H9 (cell line): ENCODE measurements at regions not wholly inside any gene's neighbourhood (a gene's known extent, or its start where the extent isn't known, plus 50 kb on each side); places are given as distances from the start of the nearest gene placed in this dataset.

ENCODE experiments used
- DNase-seq: peaks from one replicate; pipeline ENCODE4 v3.0.0-alpha.2; 2017
- H2AFZ ChIP-seq: one replicate; pipeline ENCODE4 v1.6.1; 2013; ENCODE audit warnings: mild to moderate bottlenecking, low read length, control low read depth, moderate library complexity
- H2AK5ac ChIP-seq: 2 replicates; pipeline ENCODE4 v1.6.1; 2013; ENCODE audit warnings: low read length, control low read depth, mixed read lengths; ENCODE audit not compliant: insufficient read length
- H2BK120ac ChIP-seq: one replicate; pipeline ENCODE4 v1.6.1; 2013; ENCODE audit warnings: low read depth, mild to moderate bottlenecking, low read length, control low read depth, inconsistent platforms; ENCODE audit not compliant: poor library complexity, severe bottlenecking
- H2BK12ac ChIP-seq: 2 replicates; pipeline ENCODE4 v1.6.1; 2013; ENCODE audit warnings: low read length, control low read depth, mixed read lengths, low read depth; ENCODE audit not compliant: insufficient read length
- H2BK15ac ChIP-seq: 2 replicates; pipeline ENCODE4 v1.6.1; 2013; ENCODE audit warnings: low read depth, low read length, control low read depth
- H2BK20ac ChIP-seq: one replicate; pipeline ENCODE4 v1.6.1; 2013; ENCODE audit warnings: low read depth, mild to moderate bottlenecking, low read length, control low read depth, inconsistent platforms; ENCODE audit not compliant: poor library complexity, severe bottlenecking
- H2BK5ac ChIP-seq: 2 replicates; pipeline ENCODE4 v1.6.1; 2013; ENCODE audit warnings: low read length, control low read depth, mixed read lengths; ENCODE audit not compliant: insufficient read length
- H3K14ac ChIP-seq: 2 replicates; pipeline ENCODE4 v1.6.1; 2013; ENCODE audit warnings: low read length, control low read depth; ENCODE audit not compliant: insufficient read depth
- H3K18ac ChIP-seq: 2 replicates; pipeline ENCODE4 v1.6.1; 2013; ENCODE audit warnings: low read depth, mild to moderate bottlenecking, mixed read lengths, low read length, control low read depth; ENCODE audit not compliant: insufficient read length
- H3K23ac ChIP-seq: 2 replicates; pipeline ENCODE4 v1.6.1; 2013; ENCODE audit warnings: low read length, control low read depth, mixed read lengths, low read depth; ENCODE audit not compliant: insufficient read length
- H3K23me2 ChIP-seq: 2 replicates; pipeline ENCODE4 v1.6.1; 2013; ENCODE audit warnings: low read depth, mild to moderate bottlenecking, mixed read lengths, low read length, control low read depth; ENCODE audit not compliant: insufficient read length, poor library complexity, severe bottlenecking
- H3K27ac ChIP-seq: 2 replicates; pipeline ENCODE4 v1.5.1; 2013; ENCODE audit warnings: low read length, control low read depth, mixed read lengths, low read depth; ENCODE audit not compliant: insufficient read length
- H3K27me3 ChIP-seq: 2 replicates; pipeline ENCODE4 v1.6.1; 2013; ENCODE audit warnings: low read length, control low read depth, inconsistent platforms; ENCODE audit not compliant: insufficient read depth
- H3K4ac ChIP-seq: 2 replicates; pipeline ENCODE4 v1.6.1; 2013; ENCODE audit warnings: low read depth, mild to moderate bottlenecking, control low read depth, inconsistent platforms, low read length, moderate library complexity
- H3K4me1 ChIP-seq: 2 replicates; pipeline ENCODE4 v1.6.1; 2013; ENCODE audit warnings: low read length, control low read depth, inconsistent platforms; ENCODE audit not compliant: insufficient read depth
- H3K4me2 ChIP-seq: 2 replicates; pipeline ENCODE4 v1.6.1; 2013; ENCODE audit warnings: low read length, control low read depth, mixed read lengths; ENCODE audit not compliant: insufficient read length, insufficient read depth
- H3K56ac ChIP-seq: 2 replicates; pipeline ENCODE4 v1.6.1; 2013; ENCODE audit warnings: low read depth, mild to moderate bottlenecking, mixed read lengths, low read length, control low read depth; ENCODE audit not compliant: insufficient read length
- H3K79me1 ChIP-seq: 2 replicates; pipeline ENCODE4 v1.6.1; 2013; ENCODE audit warnings: low read depth, mild to moderate bottlenecking, moderate library complexity, low read length, control low read depth, inconsistent platforms; ENCODE audit not compliant: insufficient read depth, poor library complexity, severe bottlenecking
- H3K79me2 ChIP-seq: 2 replicates; pipeline ENCODE4 v1.6.1; 2013; ENCODE audit warnings: low read length, control low read depth, inconsistent platforms; ENCODE audit not compliant: insufficient read depth
- H3K9ac ChIP-seq: 2 replicates; pipeline ENCODE4 v1.6.1; 2013; ENCODE audit warnings: low read length, control low read depth, mixed read lengths; ENCODE audit not compliant: insufficient read length; ENCODE audit errors: extremely low read depth
- H3K9me3 ChIP-seq: one replicate; pipeline ENCODE4 v1.6.1; 2013; ENCODE audit warnings: low read depth, low read length, inconsistent platforms; ENCODE audit not compliant: control insufficient read depth
- H3T11ph ChIP-seq: one replicate; pipeline ENCODE4 v1.6.1; 2013; ENCODE audit warnings: mild to moderate bottlenecking, low read length, control low read depth, inconsistent platforms
- H4K20me1 ChIP-seq: one replicate; pipeline ENCODE4 v1.6.1; 2013; ENCODE audit not compliant: control insufficient read depth, insufficient read length, insufficient read depth
- H4K5ac ChIP-seq: 2 replicates; pipeline ENCODE4 v1.6.1; 2013; ENCODE audit warnings: low read depth, mild to moderate bottlenecking, mixed read lengths, low read length, control low read depth; ENCODE audit not compliant: insufficient read length
- H4K8ac ChIP-seq: replicated peaks from 2 replicates; pipeline ENCODE4 v1.6.1; 2013; ENCODE audit warnings: low read length, control low read depth, mixed read lengths, low read depth; ENCODE audit not compliant: insufficient read length
- H4K91ac ChIP-seq: 2 replicates; pipeline ENCODE4 v1.6.1; 2013; ENCODE audit warnings: low read depth, mild to moderate bottlenecking, moderate library complexity, mixed read lengths, low read length, control low read depth; ENCODE audit not compliant: insufficient read length
- H3K27ac Mint-ChIP-seq, 3 experiments: 2 replicates in 2 of 3; 3 replicates in 1 of 3; pipeline ENCODE4 v1.8.0; 2020 to 2021; ENCODE audit warnings: mixed read lengths in 3 of 3, mild to moderate bottlenecking in 1 of 3, moderate library complexity in 1 of 3
- H3K27me3 Mint-ChIP-seq: 2 replicates; pipeline ENCODE4 v1.8.0; 2021; ENCODE audit warnings: low read depth, mild to moderate bottlenecking, moderate library complexity, mixed read lengths
- H3K36me3 Mint-ChIP-seq, 3 experiments: 2 replicates in 2 of 3; 3 replicates in 1 of 3; pipeline ENCODE4 v1.8.0; 2020 to 2021; ENCODE audit warnings: low read depth in 3 of 3, mixed read lengths in 3 of 3; ENCODE audit not compliant: insufficient read depth in 1 of 3
- H3K4me1 Mint-ChIP-seq, 2 experiments: 2 replicates each; pipeline ENCODE4 v1.8.0; 2020; ENCODE audit warnings: mixed read lengths in 2 of 2
- H3K4me3 Mint-ChIP-seq, 2 experiments: 2 replicates in 1 of 2; 3 replicates in 1 of 2; pipeline ENCODE4 v1.8.0; 2020 to 2021; ENCODE audit warnings: mild to moderate bottlenecking in 2 of 2, mixed read lengths in 2 of 2, moderate library complexity in 1 of 2
- H3K9me3 Mint-ChIP-seq, 2 experiments: 2 replicates in 1 of 2; 3 replicates in 1 of 2; pipeline ENCODE4 v1.8.0; 2020; ENCODE audit warnings: mild to moderate bottlenecking in 2 of 2, mixed read lengths in 2 of 2, moderate library complexity in 1 of 2
- WGBS: extraction: QIAGEN DNeasy Blood & Tissue Kit; methylation state at CpG from one replicate; pipeline ENCODE4 v1.1.7; 2013; ENCODE audit warnings: missing lambda C conversion rate, low lambda C conversion rate, mixed read lengths; ENCODE audit not compliant: insufficient read length; ENCODE audit errors: extremely low coverage; 5-methylcytosine and 5-hydroxymethylcytosine counted together
- TF ChIP-seq, protein P1 (sequence below): fragments of 200-600 bp; sonication (generic); conservative IDR thresholded peaks from 3 replicates; pipeline ENCODE4 v1.8.0; 2021; ENCODE audit warnings: antibody characterized with exemption, mild to moderate bottlenecking

DNA sequence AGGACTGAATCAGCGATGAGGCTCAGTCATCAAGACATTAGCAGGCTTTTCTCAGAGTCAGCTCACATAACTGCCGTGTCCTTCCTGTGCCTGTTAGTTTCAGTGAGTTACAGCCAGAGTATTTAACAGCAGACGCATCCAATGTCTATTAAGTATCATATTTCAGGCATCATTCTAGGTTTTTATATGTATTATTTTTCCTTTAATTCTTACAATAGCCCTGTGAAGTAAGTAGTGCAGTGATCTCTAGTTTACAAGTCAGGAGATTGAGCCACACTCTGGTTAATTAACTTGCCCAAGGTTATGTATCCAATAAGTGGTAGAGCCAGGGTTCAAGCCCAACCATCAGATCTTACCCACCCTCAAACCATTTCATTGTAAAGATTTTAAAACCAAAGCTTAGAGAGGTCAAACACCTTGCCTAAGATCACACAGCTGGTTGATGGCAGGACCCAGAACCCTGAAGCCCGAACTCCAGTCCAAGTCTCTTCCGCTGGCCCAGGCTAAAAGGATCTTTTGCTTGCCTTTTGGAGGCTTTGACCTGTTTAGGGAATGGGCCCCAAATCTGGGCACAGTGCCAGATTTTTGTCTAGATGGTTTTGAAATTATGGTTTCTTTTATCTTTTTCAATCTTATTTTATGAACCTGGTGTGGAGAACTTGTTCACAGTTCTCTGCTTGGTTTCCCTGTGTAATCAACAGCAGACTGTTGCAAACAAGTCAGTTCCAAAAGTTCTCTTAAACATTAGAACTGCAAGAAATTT lies 261.2 kb upstream of the CLINT1 start:
- Histone ChIP-seq H4K91ac (no peak overlapping the region), H3T11ph (no peak overlapping the region), H2BK12ac (no peak overlapping the region), H3K23me2 (no peaks in the 10 kb centered on the region), H3K4me1 (peaks cover under 1% of the 10 kb centered on the region; the same call in 1 of the 2 replicates), H3K4me2 (no peak overlapping the region), H2BK120ac (no peak overlapping the region), H2AFZ (no peak overlapping the region), H2BK15ac (no peak overlapping the region), H2BK5ac (no peak overlapping the region), H2BK20ac (no peak overlapping the region), H3K27ac (no peak overlapping the region), H2AK5ac (no peak overlapping the region), H3K79me2 (no peaks in the 10 kb centered on the region), H4K5ac (no peak overlapping the region), H3K9ac (no peak overlapping the region), H3K27me3 (no peaks in the 10 kb centered on the region; the same call in 1 of the 2 replicates), H3K23ac (no peak overlapping the region), H4K8ac (no peak overlapping the region), H3K56ac (no peak overlapping the region), H3K18ac (no peak overlapping the region), H3K79me1 (no peaks in the 10 kb centered on the region), H4K20me1 (no peaks in the 10 kb centered on the region), H3K9me3 (no peaks in the 10 kb centered on the region), H3K14ac (no peak overlapping the region), H3K4ac (no peak overlapping the region)
- H3K4me3 Mint-ChIP-seq = no peak overlapping the region
- no peaks in the 10 kb centered on the region for H3K36me3 Mint-ChIP-seq
- H3K9me3 Mint-ChIP-seq = no peaks in the 10 kb centered on the region; a peak in 2 of 5 replicates
- TF ChIP-seq, protein P1, sequence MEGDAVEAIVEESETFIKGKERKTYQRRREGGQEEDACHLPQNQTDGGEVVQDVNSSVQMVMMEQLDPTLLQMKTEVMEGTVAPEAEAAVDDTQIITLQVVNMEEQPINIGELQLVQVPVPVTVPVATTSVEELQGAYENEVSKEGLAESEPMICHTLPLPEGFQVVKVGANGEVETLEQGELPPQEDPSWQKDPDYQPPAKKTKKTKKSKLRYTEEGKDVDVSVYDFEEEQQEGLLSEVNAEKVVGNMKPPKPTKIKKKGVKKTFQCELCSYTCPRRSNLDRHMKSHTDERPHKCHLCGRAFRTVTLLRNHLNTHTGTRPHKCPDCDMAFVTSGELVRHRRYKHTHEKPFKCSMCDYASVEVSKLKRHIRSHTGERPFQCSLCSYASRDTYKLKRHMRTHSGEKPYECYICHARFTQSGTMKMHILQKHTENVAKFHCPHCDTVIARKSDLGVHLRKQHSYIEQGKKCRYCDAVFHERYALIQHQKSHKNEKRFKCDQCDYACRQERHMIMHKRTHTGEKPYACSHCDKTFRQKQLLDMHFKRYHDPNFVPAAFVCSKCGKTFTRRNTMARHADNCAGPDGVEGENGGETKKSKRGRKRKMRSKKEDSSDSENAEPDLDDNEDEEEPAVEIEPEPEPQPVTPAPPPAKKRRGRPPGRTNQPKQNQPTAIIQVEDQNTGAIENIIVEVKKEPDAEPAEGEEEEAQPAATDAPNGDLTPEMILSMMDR = no peak
- no CpG with 5 or more reads among the region's 5 CpGs for WGBS
- no peak overlapping the region for H3K27ac Mint-ChIP-seq
- no peak for DNase-seq
- peaks cover 33% of the 10 kb centered on the region for H3K27me3 Mint-ChIP-seq
- H3K4me1 Mint-ChIP-seq = peaks cover 18 to 20% of the 10 kb centered on the region in 2 experiments
